ENCODE measurements at regions not wholly inside any gene's neighbourhood (a gene's known extent, or its start where the extent isn't known, plus 50 kb on each side); places are given as distances from the start of the nearest gene placed in this dataset.

DNA sequence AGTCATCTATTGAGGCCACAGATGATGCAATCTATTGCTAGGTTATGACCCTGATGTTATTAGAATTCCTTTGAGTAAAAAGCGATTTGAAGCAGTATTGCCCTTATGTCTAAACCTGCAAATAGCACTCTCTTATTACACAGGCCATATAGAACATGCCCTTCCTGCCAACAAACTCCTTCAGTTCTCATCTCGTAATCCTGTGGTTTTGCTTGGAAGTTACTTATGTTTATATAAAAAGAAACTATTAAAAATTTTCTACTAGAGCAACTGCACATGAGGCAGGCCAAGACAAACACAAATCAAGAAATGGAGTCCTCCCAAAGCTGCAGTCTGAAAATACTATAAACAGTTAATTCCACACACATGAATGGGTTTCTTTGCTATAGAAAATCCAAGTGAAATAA, 1200.2 kb downstream of the LRFN5 start:
- TF ChIP-seq, protein P1, sequence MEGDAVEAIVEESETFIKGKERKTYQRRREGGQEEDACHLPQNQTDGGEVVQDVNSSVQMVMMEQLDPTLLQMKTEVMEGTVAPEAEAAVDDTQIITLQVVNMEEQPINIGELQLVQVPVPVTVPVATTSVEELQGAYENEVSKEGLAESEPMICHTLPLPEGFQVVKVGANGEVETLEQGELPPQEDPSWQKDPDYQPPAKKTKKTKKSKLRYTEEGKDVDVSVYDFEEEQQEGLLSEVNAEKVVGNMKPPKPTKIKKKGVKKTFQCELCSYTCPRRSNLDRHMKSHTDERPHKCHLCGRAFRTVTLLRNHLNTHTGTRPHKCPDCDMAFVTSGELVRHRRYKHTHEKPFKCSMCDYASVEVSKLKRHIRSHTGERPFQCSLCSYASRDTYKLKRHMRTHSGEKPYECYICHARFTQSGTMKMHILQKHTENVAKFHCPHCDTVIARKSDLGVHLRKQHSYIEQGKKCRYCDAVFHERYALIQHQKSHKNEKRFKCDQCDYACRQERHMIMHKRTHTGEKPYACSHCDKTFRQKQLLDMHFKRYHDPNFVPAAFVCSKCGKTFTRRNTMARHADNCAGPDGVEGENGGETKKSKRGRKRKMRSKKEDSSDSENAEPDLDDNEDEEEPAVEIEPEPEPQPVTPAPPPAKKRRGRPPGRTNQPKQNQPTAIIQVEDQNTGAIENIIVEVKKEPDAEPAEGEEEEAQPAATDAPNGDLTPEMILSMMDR (conservative IDR thresholded peaks at IDR 0.05; ENCODE audit: low read depth, low read length): no peak
- TF ChIP-seq POLR2A (IDR thresholded peaks at IDR 0.05; ENCODE audit: low read depth, low read length): no peak
- no peak for TF ChIP-seq SMC3 (IDR thresholded peaks at IDR 0.05; ENCODE audit: low read depth, low read length)
- TF ChIP-seq, protein P2, sequence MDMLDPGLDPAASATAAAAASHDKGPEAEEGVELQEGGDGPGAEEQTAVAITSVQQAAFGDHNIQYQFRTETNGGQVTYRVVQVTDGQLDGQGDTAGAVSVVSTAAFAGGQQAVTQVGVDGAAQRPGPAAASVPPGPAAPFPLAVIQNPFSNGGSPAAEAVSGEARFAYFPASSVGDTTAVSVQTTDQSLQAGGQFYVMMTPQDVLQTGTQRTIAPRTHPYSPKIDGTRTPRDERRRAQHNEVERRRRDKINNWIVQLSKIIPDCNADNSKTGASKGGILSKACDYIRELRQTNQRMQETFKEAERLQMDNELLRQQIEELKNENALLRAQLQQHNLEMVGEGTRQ (IDR thresholded peaks at IDR 0.05; ENCODE audit: low read depth, low read length): no peak
- TF ChIP-seq RCOR1 (IDR thresholded peaks at IDR 0.05; ENCODE audit: insufficient replicate concordance, low read length): no peak
- TF ChIP-seq RAD21 (IDR thresholded peaks at IDR 0.05; ENCODE audit: low read length): no peak
- TF ChIP-seq BHLHE40 (IDR thresholded peaks at IDR 0.05; ENCODE audit: low read depth, low read length): no peak
- TF ChIP-seq NFE2L2 (IDR thresholded peaks at IDR 0.05; ENCODE audit: low read depth, low read length): no peak
